ENCODE measurements at regions not wholly inside any gene's neighbourhood (a gene's known extent, or its start where the extent isn't known, plus 50 kb on each side); places are given as distances from the start of the nearest gene placed in this dataset.

DNA sequence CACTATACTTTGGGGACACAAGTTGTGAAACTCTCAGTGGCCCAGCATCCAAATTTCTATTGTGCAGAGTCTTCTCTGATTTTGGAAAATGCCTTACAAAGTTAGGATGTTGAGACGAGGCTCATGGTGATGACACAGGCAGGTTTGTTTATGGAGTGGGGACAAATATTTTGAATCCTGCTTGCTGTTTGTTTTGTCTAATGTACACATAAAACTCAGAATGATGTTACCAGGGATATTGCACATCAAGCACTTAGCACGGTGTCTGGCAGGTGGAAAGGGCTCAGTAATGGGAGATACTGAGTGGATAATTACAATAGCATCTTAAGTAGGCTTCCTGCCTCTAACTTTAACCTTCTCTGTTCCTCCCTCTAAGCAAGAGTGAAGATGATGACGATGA, 628.9 kb upstream of the TBX3 start:
- H3K27me3 Mint-ChIP-seq (ENCODE audit: low read depth in 3 of 3) = no peaks in the 10 kb centered on the region
- Histone ChIP-seq H3K4me3 (replicated peaks in 1 of 3; ENCODE audit: low read depth in 2 of 3, low read length in 3 of 3) (no peak overlapping the region), H3K36me3 (replicated peaks in 1 of 2; ENCODE audit: control insufficient read depth in 1 of 2, insufficient read depth in 2 of 2, low read length in 2 of 2) (no peaks in the 10 kb centered on the region), H4K20me1 (ENCODE audit: insufficient read depth, low read length) (no peaks in the 10 kb centered on the region), H3K27ac (ENCODE audit: low read depth in 1 of 2, low read length in 2 of 2) (no peak overlapping the region), H3K4me1 (ENCODE audit: control insufficient read depth in 1 of 2, insufficient read depth in 2 of 2, low read length in 2 of 2) (no peaks in the 10 kb centered on the region), H3K27me3 (ENCODE audit: control insufficient read depth in 2 of 2, insufficient read depth in 2 of 2, low read length in 2 of 2) (no peaks in the 10 kb centered on the region), H3K9ac (ENCODE audit: insufficient read depth, low read length, poor library complexity, severe bottlenecking) (no peak overlapping the region), H3K79me2 (ENCODE audit: insufficient read depth, low read length) (no peaks in the 10 kb centered on the region), H3K4me2 (replicated peaks; ENCODE audit: extremely low read depth, low read length, poor library complexity, severe bottlenecking) (no peak overlapping the region), H3K9me3 (replicated peaks in 1 of 2; ENCODE audit: control insufficient read depth in 1 of 2, insufficient read depth in 1 of 2, low read length in 2 of 2) (no peaks in the 10 kb centered on the region), H2AFZ (ENCODE audit: insufficient read depth, low read depth, low read length, poor library complexity, severe bottlenecking) (no peak overlapping the region)
- no peak for TF ChIP-seq CTCF (IDR thresholded peaks at IDR 0.05)
- H3K9me3 Mint-ChIP-seq = peaks cover 0 to 6% (median 2%) of the 10 kb centered on the region in 7 donors
- no peak overlapping the region for H3K4me3 Mint-ChIP-seq
- no peaks in the 10 kb centered on the region for H3K4me1 Mint-ChIP-seq
- H3K27ac Mint-ChIP-seq = no peak overlapping the region
- intact Hi-C loops (cut with micrococcal nuclease) = no loop called here
- no CpG with 5 or more reads among the region's 3 CpGs for WGBS (ENCODE audit: insufficient coverage)
- H3K36me3 Mint-ChIP-seq = no peaks in the 10 kb centered on the region
- DNase-seq = no peak

GRCh38 chr12:115311875-115312274, 627.9 kb upstream of the TBX3 start:
- Histone ChIP-seq H3K4me2 (replicated peaks; ENCODE audit: extremely low read depth, low read length, poor library complexity, severe bottlenecking) (no peak overlapping the region), H3K27ac (ENCODE audit: low read depth in 1 of 2, low read length in 2 of 2) (no peak overlapping the region), H3K27me3 (ENCODE audit: control insufficient read depth in 2 of 2, insufficient read depth in 2 of 2, low read length in 2 of 2) (no peaks in the 10 kb centered on the region), H3K4me3 (replicated peaks in 1 of 3; ENCODE audit: low read depth in 2 of 3, low read length in 3 of 3) (no peak overlapping the region), H3K9ac (ENCODE audit: insufficient read depth, low read length, poor library complexity, severe bottlenecking) (no peak overlapping the region), H3K9me3 (replicated peaks in 1 of 2; ENCODE audit: control insufficient read depth in 1 of 2, insufficient read depth in 1 of 2, low read length in 2 of 2) (no peaks in the 10 kb centered on the region), H3K4me1 (ENCODE audit: control insufficient read depth in 1 of 2, insufficient read depth in 2 of 2, low read length in 2 of 2) (no peaks in the 10 kb centered on the region), H4K20me1 (ENCODE audit: insufficient read depth, low read length) (no peaks in the 10 kb centered on the region), H3K79me2 (ENCODE audit: insufficient read depth, low read length) (no peaks in the 10 kb centered on the region), H2AFZ (ENCODE audit: insufficient read depth, low read depth, low read length, poor library complexity, severe bottlenecking) (no peak overlapping the region), H3K36me3 (replicated peaks in 1 of 2; ENCODE audit: control insufficient read depth in 1 of 2, insufficient read depth in 2 of 2, low read length in 2 of 2) (no peaks in the 10 kb centered on the region)
- Mint-ChIP-seq H3K27me3 (ENCODE audit: low read depth in 3 of 3) (no peaks in the 10 kb centered on the region), H3K9me3 (peaks cover 0 to 6% (median 2%) of the 10 kb centered on the region in 7 donors), H3K4me1 (no peaks in the 10 kb centered on the region), H3K4me3 (no peak overlapping the region), H3K27ac (no peak overlapping the region), H3K36me3 (no peaks in the 10 kb centered on the region)
- no CpG with 5 or more reads among the region's 4 CpGs for WGBS (ENCODE audit: insufficient coverage)
- intact Hi-C loops (cut with micrococcal nuclease) = no loop called here
- DNase-seq = no peak
- no peak for TF ChIP-seq CTCF (IDR thresholded peaks at IDR 0.05)
